Left ventricle myocardium inferior (tissue), 1 donor: ENCODE measurements at regions not wholly inside any gene's neighbourhood (a gene's known extent, or its start where the extent isn't known, plus 50 kb on each side); places are given as distances from the start of the nearest gene placed in this dataset.

Source experiments
- DNase-seq: peaks from one replicate; pipeline ENCODE4 v3.0.0-alpha.2; 2020
- H3K27ac ChIP-seq: fragments of 200-600 bp; replicated peaks from 2 replicates; pipeline ENCODE4 v1.8.0; 2021
- H3K27me3 ChIP-seq: fragments of 200-600 bp; 2 replicates; pipeline ENCODE4 v1.8.0; 2021; ENCODE audit warnings: low read depth
- H3K36me3 ChIP-seq: fragments of 200-600 bp; 2 replicates; pipeline ENCODE4 v1.8.0; 2021
- H3K4me1 ChIP-seq: fragments of 200-600 bp; 2 replicates; pipeline ENCODE4 v1.8.0; 2021
- H3K4me3 ChIP-seq: fragments of 200-600 bp; 2 replicates; pipeline ENCODE4 v1.8.0; 2021; ENCODE audit warnings: mild to moderate bottlenecking, moderate library complexity
- H3K9me3 ChIP-seq: fragments of 200-600 bp; replicated peaks from 2 replicates; pipeline ENCODE4 v1.8.0; 2021
- intact Hi-C: fragments of 100-400 bp; cut with micrococcal nuclease; formaldehyde crosslinking; loops from one replicate; pipeline ENCODE4 v1.11.0; 2022
- TF ChIP-seq, protein P1 (sequence below): fragments of 200-600 bp; IDR thresholded peaks from 2 replicates; pipeline ENCODE4 v1.8.0; 2021; ENCODE audit warnings: antibody characterized with exemption, mild to moderate bottlenecking, borderline replicate concordance
- donor health status: DM: no; HTN: yes; CAD: no; lungs with severe emphysema.

- Histone ChIP-seq H3K4me1 (no peaks in the 10 kb centered on the region), H3K9me3 (no peaks in the 10 kb centered on the region), H3K36me3 (no peaks in the 10 kb centered on the region), H3K27me3 (no peaks in the 10 kb centered on the region), H3K27ac (no peak overlapping the region), H3K4me3 (no peak overlapping the region)
- TF ChIP-seq, protein P1, sequence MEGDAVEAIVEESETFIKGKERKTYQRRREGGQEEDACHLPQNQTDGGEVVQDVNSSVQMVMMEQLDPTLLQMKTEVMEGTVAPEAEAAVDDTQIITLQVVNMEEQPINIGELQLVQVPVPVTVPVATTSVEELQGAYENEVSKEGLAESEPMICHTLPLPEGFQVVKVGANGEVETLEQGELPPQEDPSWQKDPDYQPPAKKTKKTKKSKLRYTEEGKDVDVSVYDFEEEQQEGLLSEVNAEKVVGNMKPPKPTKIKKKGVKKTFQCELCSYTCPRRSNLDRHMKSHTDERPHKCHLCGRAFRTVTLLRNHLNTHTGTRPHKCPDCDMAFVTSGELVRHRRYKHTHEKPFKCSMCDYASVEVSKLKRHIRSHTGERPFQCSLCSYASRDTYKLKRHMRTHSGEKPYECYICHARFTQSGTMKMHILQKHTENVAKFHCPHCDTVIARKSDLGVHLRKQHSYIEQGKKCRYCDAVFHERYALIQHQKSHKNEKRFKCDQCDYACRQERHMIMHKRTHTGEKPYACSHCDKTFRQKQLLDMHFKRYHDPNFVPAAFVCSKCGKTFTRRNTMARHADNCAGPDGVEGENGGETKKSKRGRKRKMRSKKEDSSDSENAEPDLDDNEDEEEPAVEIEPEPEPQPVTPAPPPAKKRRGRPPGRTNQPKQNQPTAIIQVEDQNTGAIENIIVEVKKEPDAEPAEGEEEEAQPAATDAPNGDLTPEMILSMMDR: no peak
- DNase-seq: no peak
- intact Hi-C loops: no loop called here
Measured at GRCh38 chr4:149923736-149924135, 108.1 kb upstream of the IQCM start.

DNA sequence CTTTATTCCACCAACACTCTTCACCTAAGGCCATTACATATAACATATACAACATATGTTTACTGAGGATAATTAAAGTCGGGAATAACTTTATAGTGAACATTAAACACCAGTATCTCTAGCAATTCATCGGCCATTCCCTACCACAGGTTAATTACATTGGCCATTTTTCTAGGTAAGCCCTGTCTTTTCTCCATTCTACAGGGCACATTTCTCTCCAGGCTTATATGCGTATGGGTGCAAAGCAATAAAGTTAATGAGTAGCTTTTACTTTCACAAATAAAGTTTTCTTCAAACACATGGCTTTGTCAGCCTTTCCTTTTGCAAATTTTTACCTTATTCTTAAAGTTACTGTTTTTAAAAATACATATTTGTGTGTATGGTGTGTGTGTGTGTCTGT, 111.9 kb upstream of the IQCM start:
- no peaks in the 10 kb centered on the region for H3K9me3 ChIP-seq
- intact Hi-C loops: no loop called here
- H3K27ac ChIP-seq: no peak overlapping the region
- TF ChIP-seq, protein P1: no peak
- no peaks in the 10 kb centered on the region for H3K27me3 ChIP-seq
- no peak for DNase-seq
- H3K4me3 ChIP-seq: no peak overlapping the region
- no peaks in the 10 kb centered on the region for H3K36me3 ChIP-seq
- no peaks in the 10 kb centered on the region for H3K4me1 ChIP-seq

- Histone ChIP-seq H3K9me3 (no peaks in the 10 kb centered on the region), H3K4me3 (no peak overlapping the region), H3K27me3 (no peaks in the 10 kb centered on the region), H3K4me1 (no peaks in the 10 kb centered on the region), H3K27ac (no peak overlapping the region), H3K36me3 (no peaks in the 10 kb centered on the region)
- DNase-seq: no peak
- intact Hi-C loops: no loop called here
- TF ChIP-seq, protein P1: no peak
Measured at GRCh38 chr4:149928507-149928906, 112.9 kb upstream of the IQCM start.

DNA sequence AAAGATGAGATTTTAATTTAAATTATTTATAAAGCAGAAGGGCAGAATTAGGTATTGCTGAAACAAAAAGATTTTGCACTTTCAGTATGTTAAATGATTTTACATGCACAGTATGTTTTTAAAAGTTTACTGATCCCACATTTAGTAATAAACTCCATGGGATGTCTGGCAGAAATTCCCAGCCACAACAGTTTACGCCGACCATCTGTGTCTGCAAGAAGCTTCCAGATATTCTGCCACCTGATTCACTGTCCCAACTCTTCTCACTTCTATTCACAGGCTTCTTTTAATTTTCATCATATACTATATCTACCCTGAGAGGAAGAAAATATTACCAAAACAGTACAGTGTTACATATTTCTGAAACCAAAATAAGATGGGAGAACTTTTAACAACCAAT, 115.8 kb upstream of the IQCM start:
- Histone ChIP-seq H3K4me3 (no peak overlapping the region), H3K4me1 (peaks cover 4% of the 10 kb centered on the region), H3K36me3 (no peaks in the 10 kb centered on the region), H3K9me3 (no peaks in the 10 kb centered on the region), H3K27me3 (no peaks in the 10 kb centered on the region), H3K27ac (no peak overlapping the region)
- intact Hi-C loops: no loop called here
- no peak for DNase-seq
- TF ChIP-seq, protein P1: no peak

GRCh38 chr4:149932188-149932587, 116.5 kb upstream of the IQCM start:
- intact Hi-C loops: no loop called here
- no peak for DNase-seq
- peaks cover 4% of the 10 kb centered on the region for H3K4me1 ChIP-seq
- H3K9me3 ChIP-seq: no peaks in the 10 kb centered on the region
- H3K27me3 ChIP-seq: no peaks in the 10 kb centered on the region
- no peaks in the 10 kb centered on the region for H3K36me3 ChIP-seq
- TF ChIP-seq, protein P1: no peak
- no peak overlapping the region for H3K27ac ChIP-seq
- no peak overlapping the region for H3K4me3 ChIP-seq

GRCh38 chr4:149933120-149933519, 117.5 kb upstream of the IQCM start:
- intact Hi-C loops: no loop called here
- no peak for DNase-seq
- Histone ChIP-seq H3K4me3 (no peak overlapping the region), H3K9me3 (peaks cover under 1% of the 10 kb centered on the region), H3K36me3 (no peaks in the 10 kb centered on the region), H3K27ac (no peak overlapping the region), H3K27me3 (no peaks in the 10 kb centered on the region), H3K4me1 (peaks cover 4% of the 10 kb centered on the region)
- TF ChIP-seq, protein P1: no peak
